Breast epithelium (tissue), 3 donors: ENCODE measurements at regions not wholly inside any gene's neighbourhood (a gene's known extent, or its start where the extent isn't known, plus 50 kb on each side); places are given as distances from the start of the nearest gene placed in this dataset.

Source experiments
- CTCF ChIP-seq, 3 donors: fragments of 450-650 bp; IDR thresholded peaks; one replicate each; pipeline ENCODE4 v1.5.1; 2016 to 2017; ENCODE audit warnings: antibody characterized with exemption in 3 of 3, mild to moderate bottlenecking in 3 of 3, moderate library complexity in 3 of 3
- POLR2A ChIP-seq: fragments of 450-650 bp; IDR thresholded peaks from one replicate; pipeline ENCODE4 v1.6.1; 2016; ENCODE audit warnings: antibody characterized with exemption, mild to moderate bottlenecking, moderate library complexity
- POLR2AphosphoS5 ChIP-seq, 3 donors: sonication (generic); formaldehyde crosslinking; IDR thresholded peaks; one replicate each; pipeline ENCODE4 v1.6.1; 2017; ENCODE audit warnings: antibody characterized with exemption in 3 of 3

GRCh38 chr5:167653645-167654106, 637.8 kb upstream of the WWC1 start:
- TF ChIP-seq CTCF (IDR thresholded peaks at IDR 0.05) (no peak), POLR2A (no peak), POLR2AphosphoS5 (IDR thresholded peaks at IDR 0.05) (no peak)
